PC-9 (cell line): ENCODE measurements at regions not wholly inside any gene's neighbourhood (a gene's known extent, or its start where the extent isn't known, plus 50 kb on each side); places are given as distances from the start of the nearest gene placed in this dataset.

Experiments used
- BruUV-seq: library from RNA; stranded (reverse); fragments of 400-500 nt; replicated peaks from 2 replicates; lab custom pipeline; 2021; lab: Mats Ljungman, UMichigan
- CTCF ChIA-PET: fragments of 300-600 bp; sonication (Branson Sonifier 250); formaldehyde crosslinking; loops from one replicate; lab custom pipeline; 2022; ENCODE audit warnings: antibody characterized with exemption; lab: Charles Lee
- POLR2A ChIA-PET: fragments of 300-600 bp; sonication (Branson Sonifier 250); formaldehyde crosslinking; loops from one replicate; lab custom pipeline; 2022; ENCODE audit warnings: antibody characterized with exemption; ENCODE audit not compliant: unreplicated experiment; lab: Charles Lee
- DNase-seq, 2 experiments: peaks; one replicate each; pipeline versions ENCODE4 v3.0.0 to v3.0.0-alpha.2; 2015 to 2022; ENCODE audit warnings: mixed read lengths in 1 of 2
- H2AFZ ChIP-seq: fragments of 200-600 bp; sonication (generic); 2 replicates; pipeline ENCODE4 v1.8.1; 2017; ENCODE audit warnings: antibody characterized with exemption
- H3F3A ChIP-seq: fragments of 200-600 bp; sonication (generic); 2 replicates; pipeline ENCODE4 v1.8.1; 2017; ENCODE audit warnings: antibody characterized with exemption, mild to moderate bottlenecking, low read depth; ENCODE audit not compliant: insufficient read depth
- H3K27ac ChIP-seq: fragments of 200-600 bp; sonication (generic); 2 replicates; pipeline ENCODE4 v1.6.1; 2016; ENCODE audit warnings: mixed run types
- H3K27me3 ChIP-seq: fragments of 200-600 bp; sonication (generic); 2 replicates; pipeline ENCODE4 v1.6.1; 2016; ENCODE audit warnings: low read depth, mixed run types; ENCODE audit not compliant: insufficient read depth
- H3K36me3 ChIP-seq: fragments of 200-600 bp; sonication (generic); 2 replicates; pipeline ENCODE4 v1.6.1; 2016; ENCODE audit warnings: low read depth, mixed run types
- H3K4me1 ChIP-seq: fragments of 200-600 bp; sonication (generic); replicated peaks from 2 replicates; pipeline ENCODE4 v1.6.1; 2016; ENCODE audit warnings: mixed run types; ENCODE audit not compliant: insufficient read depth
- H3K4me2 ChIP-seq: fragments of 200-600 bp; sonication (generic); 2 replicates; pipeline ENCODE4 v1.6.1; 2017; ENCODE audit warnings: mixed run types
- H3K4me3 ChIP-seq: fragments of 200-600 bp; sonication (generic); 2 replicates; pipeline ENCODE4 v1.6.1; 2016; ENCODE audit warnings: mixed run types
- H3K79me2 ChIP-seq: fragments of 200-600 bp; sonication (generic); 2 replicates; pipeline ENCODE4 v1.6.1; 2017; ENCODE audit warnings: low read depth, mixed run types
- H3K9me2 ChIP-seq: fragments of 200-600 bp; sonication (generic); 2 replicates; pipeline ENCODE4 v1.8.1; 2017; ENCODE audit warnings: mild to moderate bottlenecking; ENCODE audit not compliant: insufficient read depth
- H3K9me3 ChIP-seq: fragments of 200-600 bp; sonication (generic); 2 replicates; pipeline ENCODE4 v1.8.1; 2016; ENCODE audit warnings: low read depth; ENCODE audit not compliant: insufficient read depth
- H4K20me1 ChIP-seq: fragments of 200-600 bp; sonication (generic); 2 replicates; pipeline ENCODE4 v1.8.1; 2017; ENCODE audit not compliant: insufficient read depth
- EZH2 ChIP-seq: fragments of 200-600 bp; sonication (generic); IDR thresholded peaks from 2 replicates; pipeline ENCODE4 v1.8.0; 2017; ENCODE audit warnings: antibody characterized with exemption, low read depth
- intact Hi-C: fragments of 100-400 bp; cut with micrococcal nuclease; formaldehyde crosslinking; loops from one replicate; pipeline ENCODE4 v1.10.0; 2022; ENCODE audit not compliant: unreplicated experiment
- TF ChIP-seq, protein P1 (sequence below): fragments of 200-600 bp; sonication (generic); conservative IDR thresholded peaks from 2 replicates; pipeline ENCODE4 v1.6.1; 2017; ENCODE audit warnings: mixed run types, antibody characterized with exemption, mild to moderate bottlenecking, moderate library complexity

GRCh38 chr1:5751833-5752745 lies 240.1 kb downstream of the NPHP4 start:
- intact Hi-C loops: no loop called here
- Histone ChIP-seq H3K9me2 (no peaks in the 10 kb centered on the region), H3K4me1 (no peaks in the 10 kb centered on the region), H3K79me2 (no peaks in the 10 kb centered on the region), H3K4me2 (no peak overlapping the region), H4K20me1 (no peaks in the 10 kb centered on the region), H3K9me3 (no peaks in the 10 kb centered on the region), H3F3A (no peaks in the 10 kb centered on the region), H3K4me3 (no peak overlapping the region), H3K36me3 (no peaks in the 10 kb centered on the region), H3K27ac (no peak overlapping the region), H2AFZ (no peak overlapping the region), H3K27me3 (peaks cover 78% of the 10 kb centered on the region)
- ChIA-PET CTCF (no interaction called here), POLR2A (no interaction called here)
- no TSS peak for BruUV-seq
- DNase-seq: no peak
- no peak for TF ChIP-seq EZH2
- TF ChIP-seq, protein P1, sequence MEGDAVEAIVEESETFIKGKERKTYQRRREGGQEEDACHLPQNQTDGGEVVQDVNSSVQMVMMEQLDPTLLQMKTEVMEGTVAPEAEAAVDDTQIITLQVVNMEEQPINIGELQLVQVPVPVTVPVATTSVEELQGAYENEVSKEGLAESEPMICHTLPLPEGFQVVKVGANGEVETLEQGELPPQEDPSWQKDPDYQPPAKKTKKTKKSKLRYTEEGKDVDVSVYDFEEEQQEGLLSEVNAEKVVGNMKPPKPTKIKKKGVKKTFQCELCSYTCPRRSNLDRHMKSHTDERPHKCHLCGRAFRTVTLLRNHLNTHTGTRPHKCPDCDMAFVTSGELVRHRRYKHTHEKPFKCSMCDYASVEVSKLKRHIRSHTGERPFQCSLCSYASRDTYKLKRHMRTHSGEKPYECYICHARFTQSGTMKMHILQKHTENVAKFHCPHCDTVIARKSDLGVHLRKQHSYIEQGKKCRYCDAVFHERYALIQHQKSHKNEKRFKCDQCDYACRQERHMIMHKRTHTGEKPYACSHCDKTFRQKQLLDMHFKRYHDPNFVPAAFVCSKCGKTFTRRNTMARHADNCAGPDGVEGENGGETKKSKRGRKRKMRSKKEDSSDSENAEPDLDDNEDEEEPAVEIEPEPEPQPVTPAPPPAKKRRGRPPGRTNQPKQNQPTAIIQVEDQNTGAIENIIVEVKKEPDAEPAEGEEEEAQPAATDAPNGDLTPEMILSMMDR: no peak

DNA sequence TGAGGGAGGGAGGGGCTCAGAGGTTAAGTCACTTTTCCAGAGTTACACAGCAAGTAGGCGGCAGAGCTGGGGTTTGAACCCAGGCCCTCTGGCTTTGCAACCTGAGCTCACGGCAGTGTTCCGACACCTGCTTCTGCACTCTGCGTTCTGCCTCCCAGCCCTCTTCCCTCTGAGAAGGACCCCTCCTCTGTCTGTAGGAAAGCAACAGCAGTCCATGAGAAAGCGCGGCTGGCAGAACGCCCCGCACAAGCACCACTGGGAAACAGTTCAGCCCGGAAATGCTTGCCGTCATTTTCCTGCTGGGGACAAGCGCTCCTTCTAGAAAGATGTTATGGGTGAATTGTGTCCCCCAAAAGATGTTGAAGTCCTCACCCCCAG lies 241.1 kb downstream of the NPHP4 start:
- Histone ChIP-seq H2AFZ (no peak overlapping the region), H3K9me2 (no peaks in the 10 kb centered on the region), H3F3A (no peaks in the 10 kb centered on the region), H3K4me3 (no peak overlapping the region), H4K20me1 (no peaks in the 10 kb centered on the region), H3K27me3 (peaks cover 69% of the 10 kb centered on the region), H3K9me3 (no peaks in the 10 kb centered on the region), H3K27ac (no peak overlapping the region), H3K36me3 (no peaks in the 10 kb centered on the region), H3K4me2 (no peak overlapping the region), H3K79me2 (no peaks in the 10 kb centered on the region), H3K4me1 (no peaks in the 10 kb centered on the region)
- BruUV-seq: no TSS peak
- intact Hi-C loops: no loop called here
- POLR2A ChIA-PET: no interaction called here
- DNase-seq: no peak
- TF ChIP-seq, protein P1: no peak
- no peak for TF ChIP-seq EZH2
- CTCF ChIA-PET: no interaction called here

- no peaks in the 10 kb centered on the region for H3K9me3 ChIP-seq
- no peaks in the 10 kb centered on the region for H4K20me1 ChIP-seq
- H3K79me2 ChIP-seq: no peaks in the 10 kb centered on the region
- ChIA-PET CTCF (no interaction called here), POLR2A (no interaction called here)
- no peak overlapping the region for H3K4me3 ChIP-seq
- peaks cover 67% of the 10 kb centered on the region for H3K27me3 ChIP-seq
- no peak for TF ChIP-seq EZH2
- TF ChIP-seq, protein P1: no peak
- no TSS peak for BruUV-seq
- H2AFZ ChIP-seq: no peak overlapping the region
- H3F3A ChIP-seq: no peaks in the 10 kb centered on the region
- no peak overlapping the region for H3K27ac ChIP-seq
- no peaks in the 10 kb centered on the region for H3K36me3 ChIP-seq
- H3K4me1 ChIP-seq: no peaks in the 10 kb centered on the region
- no peak overlapping the region for H3K4me2 ChIP-seq
- intact Hi-C loops: no loop called here
- DNase-seq: no peak
- no peaks in the 10 kb centered on the region for H3K9me2 ChIP-seq
Observed at GRCh38 chr1:5750186-5751162, 241.8 kb downstream of the NPHP4 start.
